Esophagus muscularis mucosa (tissue), 3 donors: ENCODE measurements at regions not wholly inside any gene's neighbourhood (a gene's known extent, or its start where the extent isn't known, plus 50 kb on each side); places are given as distances from the start of the nearest gene placed in this dataset.

ENCODE experiments used
- POLR2A ChIP-seq: fragments of 450-650 bp; IDR thresholded peaks from one replicate; pipeline ENCODE4 v1.6.1; 2017; ENCODE audit warnings: antibody characterized with exemption, moderate library complexity, mild to moderate bottlenecking, low read depth
- POLR2AphosphoS5 ChIP-seq, 2 donors: sonication (generic); formaldehyde crosslinking; IDR thresholded peaks; one replicate each; pipeline ENCODE4 v1.6.1; 2017; ENCODE audit warnings: antibody characterized with exemption in 2 of 2
- TF ChIP-seq, protein P1 (sequence below), 3 experiments: fragments of 200-600 bp in 2 of 3; fragments of 450-650 bp in 1 of 3; sonication (generic) in 2 of 3; IDR thresholded peaks; one replicate each; pipeline ENCODE4 v1.5.1; 2017 to 2019; ENCODE audit warnings: antibody characterized with exemption in 3 of 3, mild to moderate bottlenecking in 2 of 3, moderate library complexity in 1 of 3

GRCh38 chrX:45628041-45628440 is 427.4 kb upstream of the DIPK2B start:
- TF ChIP-seq POLR2A (no peak), POLR2AphosphoS5 (IDR thresholded peaks at IDR 0.05) (no peak)
- TF ChIP-seq, protein P1, sequence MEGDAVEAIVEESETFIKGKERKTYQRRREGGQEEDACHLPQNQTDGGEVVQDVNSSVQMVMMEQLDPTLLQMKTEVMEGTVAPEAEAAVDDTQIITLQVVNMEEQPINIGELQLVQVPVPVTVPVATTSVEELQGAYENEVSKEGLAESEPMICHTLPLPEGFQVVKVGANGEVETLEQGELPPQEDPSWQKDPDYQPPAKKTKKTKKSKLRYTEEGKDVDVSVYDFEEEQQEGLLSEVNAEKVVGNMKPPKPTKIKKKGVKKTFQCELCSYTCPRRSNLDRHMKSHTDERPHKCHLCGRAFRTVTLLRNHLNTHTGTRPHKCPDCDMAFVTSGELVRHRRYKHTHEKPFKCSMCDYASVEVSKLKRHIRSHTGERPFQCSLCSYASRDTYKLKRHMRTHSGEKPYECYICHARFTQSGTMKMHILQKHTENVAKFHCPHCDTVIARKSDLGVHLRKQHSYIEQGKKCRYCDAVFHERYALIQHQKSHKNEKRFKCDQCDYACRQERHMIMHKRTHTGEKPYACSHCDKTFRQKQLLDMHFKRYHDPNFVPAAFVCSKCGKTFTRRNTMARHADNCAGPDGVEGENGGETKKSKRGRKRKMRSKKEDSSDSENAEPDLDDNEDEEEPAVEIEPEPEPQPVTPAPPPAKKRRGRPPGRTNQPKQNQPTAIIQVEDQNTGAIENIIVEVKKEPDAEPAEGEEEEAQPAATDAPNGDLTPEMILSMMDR (IDR thresholded peaks at IDR 0.05), result no peak
